ENCODE measurements at regions not wholly inside any gene's neighbourhood (a gene's known extent, or its start where the extent isn't known, plus 50 kb on each side); places are given as distances from the start of the nearest gene placed in this dataset.

DNA sequence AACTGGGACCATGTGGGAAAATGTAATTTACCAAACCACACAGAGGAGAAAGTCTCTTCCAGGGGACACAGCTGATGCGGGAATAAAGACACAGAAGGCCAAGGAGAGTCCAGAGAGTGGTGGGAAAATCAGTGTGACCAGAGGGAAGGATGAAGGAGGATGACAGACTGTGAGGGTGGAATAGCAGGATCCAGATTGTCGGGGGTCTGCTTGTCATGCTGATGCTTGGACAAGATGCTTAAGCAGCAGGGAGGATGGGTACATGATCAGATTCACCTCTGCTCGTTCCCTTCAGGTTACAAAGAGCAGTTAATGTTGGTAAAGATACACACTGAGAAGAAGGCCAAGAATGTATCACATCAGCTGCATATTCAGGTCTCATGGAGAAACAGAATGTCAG is 117.1 kb upstream of the ZNF644 start:
- TF ChIP-seq, protein P1, sequence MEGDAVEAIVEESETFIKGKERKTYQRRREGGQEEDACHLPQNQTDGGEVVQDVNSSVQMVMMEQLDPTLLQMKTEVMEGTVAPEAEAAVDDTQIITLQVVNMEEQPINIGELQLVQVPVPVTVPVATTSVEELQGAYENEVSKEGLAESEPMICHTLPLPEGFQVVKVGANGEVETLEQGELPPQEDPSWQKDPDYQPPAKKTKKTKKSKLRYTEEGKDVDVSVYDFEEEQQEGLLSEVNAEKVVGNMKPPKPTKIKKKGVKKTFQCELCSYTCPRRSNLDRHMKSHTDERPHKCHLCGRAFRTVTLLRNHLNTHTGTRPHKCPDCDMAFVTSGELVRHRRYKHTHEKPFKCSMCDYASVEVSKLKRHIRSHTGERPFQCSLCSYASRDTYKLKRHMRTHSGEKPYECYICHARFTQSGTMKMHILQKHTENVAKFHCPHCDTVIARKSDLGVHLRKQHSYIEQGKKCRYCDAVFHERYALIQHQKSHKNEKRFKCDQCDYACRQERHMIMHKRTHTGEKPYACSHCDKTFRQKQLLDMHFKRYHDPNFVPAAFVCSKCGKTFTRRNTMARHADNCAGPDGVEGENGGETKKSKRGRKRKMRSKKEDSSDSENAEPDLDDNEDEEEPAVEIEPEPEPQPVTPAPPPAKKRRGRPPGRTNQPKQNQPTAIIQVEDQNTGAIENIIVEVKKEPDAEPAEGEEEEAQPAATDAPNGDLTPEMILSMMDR (IDR thresholded peaks at IDR 0.05), result no peak
- TF ChIP-seq POLR2A (IDR thresholded peaks at IDR 0.05), result no peak

Measured in esophagus squamous epithelium (tissue), 4 donors.